Neuron (in vitro differentiated cells): ENCODE measurements at regions not wholly inside any gene's neighbourhood (a gene's known extent, or its start where the extent isn't known, plus 50 kb on each side); places are given as distances from the start of the nearest gene placed in this dataset.
"Not testable (repeated sequence)": the region's sequence is repeated elsewhere in the genome, so short reads cannot be mapped to it uniquely, and the experiment has no call there.

Experiments used
- H2AFZ ChIP-seq: one replicate; pipeline ENCODE4 v1.6.1; 2013; ENCODE audit warnings: low read depth, mild to moderate bottlenecking, inconsistent platforms, low read length, moderate library complexity
- H3K27me3 ChIP-seq: one replicate; pipeline ENCODE4 v1.6.1; 2013; ENCODE audit warnings: low read length; ENCODE audit not compliant: insufficient read depth
- H3K36me3 ChIP-seq: one replicate; pipeline ENCODE4 v1.6.1; 2013; ENCODE audit warnings: low read length; ENCODE audit not compliant: insufficient read depth
- H3K4me1 ChIP-seq: one replicate; pipeline ENCODE4 v1.6.1; 2013; ENCODE audit warnings: low read length; ENCODE audit not compliant: insufficient read depth
- H3K4me3 ChIP-seq: 2 replicates; pipeline ENCODE4 v1.5.1; 2013; ENCODE audit warnings: mild to moderate bottlenecking, low read length, moderate library complexity
- H3K9me3 ChIP-seq: one replicate; pipeline ENCODE4 v1.6.1; 2013; ENCODE audit warnings: low read length

DNA sequence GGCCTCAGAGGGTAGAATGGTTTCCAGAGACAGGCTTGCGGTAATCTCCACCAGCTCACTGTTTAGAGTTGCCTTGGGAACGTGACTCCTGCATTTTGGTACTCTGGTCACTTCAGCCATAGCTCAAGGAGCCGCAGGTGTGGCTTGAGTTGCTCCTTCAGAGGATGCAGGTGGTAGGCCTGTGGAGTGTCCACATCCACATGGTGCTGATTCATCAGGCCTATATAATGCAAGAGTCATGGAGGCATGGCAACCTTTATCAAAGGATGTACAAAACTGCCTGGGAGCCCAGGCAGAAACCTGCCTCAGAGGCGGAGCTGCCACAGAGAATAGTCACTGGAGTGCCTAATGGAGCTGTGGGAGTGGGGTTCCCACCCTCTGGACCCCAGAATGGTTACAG, 114.2 kb downstream of the ANXA1 start:
- H3K4me3 ChIP-seq, result no peak overlapping the region
- no peaks in the 10 kb centered on the region for H3K36me3 ChIP-seq
- H2AFZ ChIP-seq, result no peak overlapping the region
- H3K9me3 ChIP-seq, result no peaks in the 10 kb centered on the region
- H3K27me3 ChIP-seq, result no peaks in the 10 kb centered on the region
- no peaks in the 10 kb centered on the region for H3K4me1 ChIP-seq

DNA sequence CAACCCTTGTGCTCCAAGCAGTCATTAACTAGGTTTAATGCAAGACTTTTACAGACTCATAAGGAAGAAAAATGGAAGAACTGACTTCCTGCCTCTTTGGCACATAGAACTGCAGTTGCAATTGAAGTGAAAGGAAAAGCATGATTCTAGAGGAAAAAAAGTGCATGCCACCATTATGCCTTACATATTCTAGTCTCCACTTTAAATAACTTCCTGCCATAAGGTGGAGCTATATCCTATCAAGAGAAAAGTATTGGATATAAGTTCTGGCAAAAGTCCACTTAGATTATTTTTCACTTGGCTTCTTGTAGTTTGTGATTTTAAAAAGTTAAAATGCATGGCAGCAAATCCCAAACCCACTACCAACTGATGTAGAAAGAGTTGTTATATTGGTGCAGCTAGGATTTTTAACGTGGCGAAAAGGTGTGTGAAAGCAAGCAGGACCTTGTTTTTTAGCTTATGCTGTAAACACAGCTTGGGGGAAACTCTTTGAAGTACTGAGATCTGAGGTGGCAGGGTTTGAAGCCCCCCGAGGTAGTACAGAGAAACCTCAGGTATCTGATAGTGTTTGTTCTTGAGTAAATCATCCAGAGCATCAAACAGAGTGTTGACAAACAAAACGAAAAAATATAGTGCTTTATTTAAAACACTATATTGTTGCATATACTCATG, 117.9 kb downstream of the ANXA1 start:
- peak overlapping the region; percentile 68 for H2AFZ ChIP-seq
- no peak overlapping the region for H3K4me3 ChIP-seq
- no peaks in the 10 kb centered on the region for H3K9me3 ChIP-seq
- H3K4me1 ChIP-seq, result no peaks in the 10 kb centered on the region
- no peaks in the 10 kb centered on the region for H3K27me3 ChIP-seq
- no peaks in the 10 kb centered on the region for H3K36me3 ChIP-seq

DNA sequence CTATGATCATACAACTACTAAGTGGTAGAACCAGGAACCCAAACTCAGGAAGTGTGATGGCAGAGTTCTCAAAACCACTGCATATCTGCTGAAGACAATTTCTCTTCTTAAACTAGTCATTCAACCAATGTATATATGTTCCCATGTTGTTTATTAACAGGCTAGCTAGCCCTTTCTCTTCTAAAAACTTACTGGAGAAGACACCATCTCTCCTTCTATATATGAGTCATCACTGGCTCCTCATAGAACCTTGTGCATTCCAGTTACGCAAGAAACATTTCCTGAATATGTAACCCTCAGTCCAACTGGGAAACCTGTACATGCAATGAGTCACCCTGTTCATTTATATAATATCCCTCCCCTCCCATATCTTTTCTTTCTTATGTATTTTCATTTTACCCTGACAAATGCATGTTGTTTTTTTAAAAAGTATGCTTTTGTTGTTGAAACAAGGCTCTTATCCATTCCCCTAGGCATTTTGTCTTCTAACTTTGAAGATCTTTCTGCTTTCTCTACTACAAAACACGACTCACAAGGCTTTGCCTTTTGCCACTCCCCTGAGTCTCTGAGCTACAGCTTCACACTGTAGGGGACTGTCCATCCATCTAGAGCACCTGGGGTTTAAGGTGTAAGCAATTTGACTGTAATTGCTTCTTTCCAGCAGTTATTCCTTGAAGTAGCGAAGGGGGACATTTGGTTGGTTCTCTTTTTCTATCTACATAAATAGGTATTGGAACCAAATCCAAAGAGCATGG, 119.5 kb downstream of the ANXA1 start:
- H3K27me3 ChIP-seq, result no peaks in the 10 kb centered on the region
- no peaks in the 10 kb centered on the region for H3K9me3 ChIP-seq
- H3K4me1 ChIP-seq, result no peaks in the 10 kb centered on the region
- no peak overlapping the region for H2AFZ ChIP-seq
- H3K4me3 ChIP-seq, result no peak overlapping the region
- no peaks in the 10 kb centered on the region for H3K36me3 ChIP-seq

- Histone ChIP-seq H3K9me3 (no peaks in the 10 kb centered on the region), H3K4me3 (no peak overlapping the region), H3K36me3 (no peaks in the 10 kb centered on the region), H2AFZ (no peak overlapping the region), H3K27me3 (no peaks in the 10 kb centered on the region), H3K4me1 (no peaks in the 10 kb centered on the region)
Measured at GRCh38 chr9:73280113-73280512, 128.4 kb downstream of the ANXA1 start.

DNA sequence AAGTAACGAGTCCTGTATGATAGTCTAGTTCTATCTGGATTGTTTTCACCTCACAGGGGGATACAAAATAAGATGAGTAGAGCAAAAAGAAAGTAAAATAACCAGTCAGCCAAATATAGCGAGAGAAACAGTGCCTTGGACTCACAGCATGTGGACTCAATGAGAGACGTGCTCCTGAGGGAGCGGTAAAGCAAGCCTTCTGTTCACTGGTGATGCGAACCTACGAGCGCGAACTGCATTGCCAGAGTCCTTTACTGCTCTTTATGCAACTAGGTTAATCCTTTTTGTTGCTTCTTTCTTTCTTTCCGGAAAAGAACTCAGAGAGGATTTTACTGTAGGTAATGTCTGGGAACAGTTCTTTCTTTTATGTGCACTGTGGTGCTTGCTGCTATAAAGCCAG, 132.7 kb downstream of the ANXA1 start:
- Histone ChIP-seq H2AFZ (no peak overlapping the region), H3K4me1 (no peaks in the 10 kb centered on the region), H3K36me3 (no peaks in the 10 kb centered on the region), H3K27me3 (no peaks in the 10 kb centered on the region), H3K9me3 (no peaks in the 10 kb centered on the region), H3K4me3 (no peak overlapping the region)

GRCh38 chr9:73294336-73294735, 142.7 kb downstream of the ANXA1 start:
- Histone ChIP-seq H3K4me3 (no peak overlapping the region), H3K4me1 (no peaks in the 10 kb centered on the region), H3K36me3 (no peaks in the 10 kb centered on the region), H3K9me3 (no peaks in the 10 kb centered on the region), H3K27me3 (no peaks in the 10 kb centered on the region), H2AFZ (no peak overlapping the region)

GRCh38 chr9:73325983-73326382, 174.3 kb downstream of the ANXA1 start:
- H3K36me3 ChIP-seq, result no peaks in the 10 kb centered on the region

GRCh38 chr9:73327149-73327548, 175.5 kb downstream of the ANXA1 start:
- Histone ChIP-seq H3K36me3 (no peaks in the 10 kb centered on the region), H3K4me1 (no peaks in the 10 kb centered on the region), H3K4me3 (no peak overlapping the region), H3K27me3 (no peaks in the 10 kb centered on the region), H2AFZ (no peak overlapping the region), H3K9me3 (no peaks in the 10 kb centered on the region)

More at GRCh38 chr9:73325983-73326382, 174.3 kb downstream of the ANXA1 start:
- Histone ChIP-seq H2AFZ (no peak overlapping the region), H3K27me3 (no peaks in the 10 kb centered on the region), H3K4me3 (no peak overlapping the region), H3K9me3 (no peaks in the 10 kb centered on the region), H3K4me1 (no peaks in the 10 kb centered on the region)

- H2AFZ ChIP-seq, H3K4me1 ChIP-seq, H3K9me3 ChIP-seq, H3K36me3 ChIP-seq, H3K27me3 ChIP-seq, H3K4me3 ChIP-seq: not testable (repeated sequence)
Measured at GRCh38 chr9:73337182-73337581, 185.5 kb downstream of the ANXA1 start.

- Histone ChIP-seq H3K4me1 (no peaks in the 10 kb centered on the region), H3K36me3 (no peaks in the 10 kb centered on the region), H2AFZ (no peak overlapping the region), H3K4me3 (no peak overlapping the region), H3K27me3 (no peaks in the 10 kb centered on the region), H3K9me3 (no peaks in the 10 kb centered on the region)
Measured at GRCh38 chr9:73344060-73344459, 192.4 kb downstream of the ANXA1 start.

- Histone ChIP-seq H3K4me1 (no peaks in the 10 kb centered on the region), H3K4me3 (no peak overlapping the region), H3K36me3 (no peaks in the 10 kb centered on the region), H3K9me3 (no peaks in the 10 kb centered on the region), H2AFZ (no peak overlapping the region), H3K27me3 (no peaks in the 10 kb centered on the region)
Measured at GRCh38 chr9:73347123-73347522, 195.5 kb downstream of the ANXA1 start.

- Histone ChIP-seq H3K9me3 (no peaks in the 10 kb centered on the region), H3K36me3 (no peaks in the 10 kb centered on the region), H3K27me3 (no peaks in the 10 kb centered on the region), H2AFZ (no peak overlapping the region), H3K4me1 (no peaks in the 10 kb centered on the region), H3K4me3 (no peak overlapping the region)
Measured at GRCh38 chr9:73347720-73348119, 196.1 kb downstream of the ANXA1 start.

- Histone ChIP-seq H3K36me3 (no peaks in the 10 kb centered on the region), H2AFZ (no peak overlapping the region), H3K4me1 (no peaks in the 10 kb centered on the region), H3K27me3 (no peaks in the 10 kb centered on the region), H3K9me3 (no peaks in the 10 kb centered on the region), H3K4me3 (no peak overlapping the region)
Measured at GRCh38 chr9:73348471-73348870, 196.8 kb downstream of the ANXA1 start.

DNA sequence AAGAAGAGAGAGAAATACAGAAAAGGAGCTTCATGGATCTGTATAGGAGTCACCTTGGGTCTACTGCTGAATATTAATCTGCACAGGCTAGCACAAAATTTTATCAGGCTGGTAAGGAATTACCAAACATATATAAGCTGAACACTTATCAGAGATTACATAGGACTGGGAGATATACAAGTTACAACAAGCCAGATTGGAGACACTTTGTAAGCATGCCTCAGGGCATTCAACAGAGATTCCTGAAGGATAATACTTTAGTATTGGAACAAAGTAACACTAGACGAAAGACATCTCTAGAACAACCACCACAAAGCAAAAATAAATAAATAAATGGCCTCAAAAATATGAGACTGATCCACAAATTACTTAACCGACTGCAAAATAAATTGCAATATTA, 197.8 kb downstream of the ANXA1 start:
- Histone ChIP-seq H2AFZ (no peak overlapping the region), H3K36me3 (no peaks in the 10 kb centered on the region), H3K27me3 (no peaks in the 10 kb centered on the region), H3K4me1 (no peaks in the 10 kb centered on the region), H3K4me3 (no peak overlapping the region), H3K9me3 (no peaks in the 10 kb centered on the region)
